Activated naive CD4-positive, alpha-beta T cell treated with anti-CD3 and anti-CD28 coated beads, Interleukin-2, amount 50 U/mL, for 24 hours (primary cell): ENCODE measurements at regions not wholly inside any gene's neighbourhood (a gene's known extent, or its start where the extent isn't known, plus 50 kb on each side); places are given as distances from the start of the nearest gene placed in this dataset.

Source experiments
- H3K27ac Mint-ChIP-seq: one replicate; pipeline ENCODE4 v1.8.0; 2021; ENCODE audit warnings: mild to moderate bottlenecking, mixed read lengths
- H3K27me3 Mint-ChIP-seq: one replicate; pipeline ENCODE4 v1.8.0; 2021; ENCODE audit warnings: mixed read lengths
- H3K36me3 Mint-ChIP-seq: one replicate; pipeline ENCODE4 v1.8.0; 2021; ENCODE audit warnings: mixed read lengths
- H3K4me1 Mint-ChIP-seq: one replicate; pipeline ENCODE4 v1.8.0; 2021; ENCODE audit warnings: mixed read lengths
- H3K4me3 Mint-ChIP-seq: one replicate; pipeline ENCODE4 v1.8.0; 2021; ENCODE audit warnings: mild to moderate bottlenecking, mixed read lengths
- H3K9me3 Mint-ChIP-seq: one replicate; pipeline ENCODE4 v1.8.0; 2021; ENCODE audit warnings: mixed read lengths

GRCh38 chrX:45266456-45266855 lies 65.8 kb upstream of the DIPK2B start:
- H3K4me1 Mint-ChIP-seq, result no peaks in the 10 kb centered on the region
- H3K27ac Mint-ChIP-seq, result no peak overlapping the region
- peaks cover 1% of the 10 kb centered on the region for H3K27me3 Mint-ChIP-seq
- H3K9me3 Mint-ChIP-seq, result no peaks in the 10 kb centered on the region
- H3K4me3 Mint-ChIP-seq, result no peak overlapping the region
- no peaks in the 10 kb centered on the region for H3K36me3 Mint-ChIP-seq

- Mint-ChIP-seq H3K4me1 (no peaks in the 10 kb centered on the region), H3K27me3 (peaks cover 1% of the 10 kb centered on the region), H3K36me3 (no peaks in the 10 kb centered on the region), H3K4me3 (no peak overlapping the region), H3K9me3 (no peaks in the 10 kb centered on the region), H3K27ac (no peak overlapping the region)
Measured at GRCh38 chrX:45264865-45265264, 64.2 kb upstream of the DIPK2B start.

- no peaks in the 10 kb centered on the region for H3K27me3 Mint-ChIP-seq
- H3K27ac Mint-ChIP-seq, result no peak overlapping the region
- H3K36me3 Mint-ChIP-seq, result no peaks in the 10 kb centered on the region
- H3K4me1 Mint-ChIP-seq, result no peaks in the 10 kb centered on the region
- no peaks in the 10 kb centered on the region for H3K9me3 Mint-ChIP-seq
- H3K4me3 Mint-ChIP-seq, result no peak overlapping the region
Measured at GRCh38 chrX:45261471-45261870, 60.8 kb upstream of the DIPK2B start.

GRCh38 chrX:45261005-45261404 lies 60.3 kb upstream of the DIPK2B start:
- H3K4me3 Mint-ChIP-seq, result no peak overlapping the region
- no peaks in the 10 kb centered on the region for H3K9me3 Mint-ChIP-seq
- H3K27me3 Mint-ChIP-seq, result no peaks in the 10 kb centered on the region
- no peaks in the 10 kb centered on the region for H3K36me3 Mint-ChIP-seq
- no peak overlapping the region for H3K27ac Mint-ChIP-seq
- H3K4me1 Mint-ChIP-seq, result no peaks in the 10 kb centered on the region

GRCh38 chrX:45258731-45259402 lies 58.2 kb upstream of the DIPK2B start:
- no peaks in the 10 kb centered on the region for H3K9me3 Mint-ChIP-seq
- no peaks in the 10 kb centered on the region for H3K36me3 Mint-ChIP-seq
- H3K27me3 Mint-ChIP-seq, result no peaks in the 10 kb centered on the region
- H3K4me1 Mint-ChIP-seq, result no peaks in the 10 kb centered on the region
- no peak overlapping the region for H3K27ac Mint-ChIP-seq
- H3K4me3 Mint-ChIP-seq, result no peak overlapping the region
